GM23338 (cell line): ENCODE measurements at regions not wholly inside any gene's neighbourhood (a gene's known extent, or its start where the extent isn't known, plus 50 kb on each side); places are given as distances from the start of the nearest gene placed in this dataset.
"Not testable (repeated sequence)": the region's sequence is repeated elsewhere in the genome, so short reads cannot be mapped to it uniquely, and the experiment has no call there.

Source experiments
- CREB1 ChIP-seq: fragments of 250-450 bp; sonication (Bioruptor Pico); IDR thresholded peaks from 2 replicates; pipeline ENCODE4 v1.5.0; 2020; ENCODE audit warnings: low read depth, mild to moderate bottlenecking, moderate library complexity
- CTCF ChIP-seq, 2 experiments: fragments of 200-600 bp in 1 of 2; sonication (generic) in 1 of 2; conservative IDR thresholded peaks; 2 replicates each; pipeline versions ENCODE4 v1.5.1 to v1.6.1; 2016 to 2017; ENCODE audit warnings: antibody characterized with exemption in 2 of 2, low read depth in 2 of 2, mild to moderate bottlenecking in 2 of 2, moderate library complexity in 1 of 2
- EZH2 ChIP-seq: fragments of 200-600 bp; sonication (generic); IDR thresholded peaks from one replicate; pipeline ENCODE4 v1.8.0; 2017; ENCODE audit warnings: antibody characterized with exemption, mild to moderate bottlenecking, low read depth; ENCODE audit not compliant: unreplicated experiment
- EZH2phosphoT487 ChIP-seq: fragments of 200-600 bp; sonication (generic); IDR thresholded peaks from one replicate; pipeline ENCODE4 v1.8.1; 2018; ENCODE audit warnings: antibody characterized with exemption; ENCODE audit not compliant: unreplicated experiment
- POLR2AphosphoS5 ChIP-seq: IDR thresholded peaks from 2 replicates; pipeline ENCODE4 v1.6.1; 2016; ENCODE audit warnings: antibody characterized with exemption, low read depth
- REST ChIP-seq: IDR thresholded peaks from one replicate; pipeline ENCODE4 v1.6.1; 2018; ENCODE audit warnings: antibody characterized with exemption; ENCODE audit not compliant: unreplicated experiment

GRCh38 chr16:18216814-18217213 lies 119.7 kb downstream of the NPIPA8 start:
- TF ChIP-seq CTCF (conservative IDR thresholded peaks at IDR 0.05; ENCODE audit: low read depth in 2 of 2); EZH2; POLR2AphosphoS5; EZH2phosphoT487; CREB1 (CRISPR knock-in tag); REST: not testable (repeated sequence)
